ENCODE measurements at regions not wholly inside any gene's neighbourhood (a gene's known extent, or its start where the extent isn't known, plus 50 kb on each side); places are given as distances from the start of the nearest gene placed in this dataset.

DNA sequence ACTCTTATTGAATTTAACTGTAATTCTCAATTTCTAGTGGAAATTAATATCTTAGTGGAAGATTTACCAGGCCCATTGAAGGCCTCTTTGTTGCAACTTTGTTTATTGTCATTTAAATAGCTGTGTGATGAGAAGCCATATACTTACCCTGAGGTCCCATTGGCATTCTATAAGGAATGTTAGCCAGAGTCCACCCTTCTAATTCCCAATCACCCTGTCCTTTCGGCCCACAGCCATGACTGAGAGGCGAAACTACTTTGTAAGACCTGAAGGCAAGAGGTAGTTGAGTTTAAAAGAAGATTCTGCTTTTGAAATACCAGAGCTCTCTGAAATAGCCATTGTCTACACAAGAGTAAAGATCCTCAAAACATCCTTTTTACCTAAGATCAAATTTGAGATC, 290.5 kb upstream of the RARB start:
- Mint-ChIP-seq H3K4me1 (ENCODE audit: low read depth, unreplicated experiment) (no peaks in the 10 kb centered on the region), H3K4me3 (ENCODE audit: low read depth, unreplicated experiment) (no peak overlapping the region), H3K27ac (ENCODE audit: unreplicated experiment) (no peak overlapping the region), H3K36me3 (ENCODE audit: insufficient read depth, unreplicated experiment) (no peaks in the 10 kb centered on the region), H3K9me3 (ENCODE audit: low read depth, unreplicated experiment) (no peaks in the 10 kb centered on the region), H3K27me3 (ENCODE audit: unreplicated experiment) (no peaks in the 10 kb centered on the region)
- intact Hi-C loops (cut with micrococcal nuclease; ENCODE audit: unreplicated experiment) = no loop called here
- TF ChIP-seq, protein P1, sequence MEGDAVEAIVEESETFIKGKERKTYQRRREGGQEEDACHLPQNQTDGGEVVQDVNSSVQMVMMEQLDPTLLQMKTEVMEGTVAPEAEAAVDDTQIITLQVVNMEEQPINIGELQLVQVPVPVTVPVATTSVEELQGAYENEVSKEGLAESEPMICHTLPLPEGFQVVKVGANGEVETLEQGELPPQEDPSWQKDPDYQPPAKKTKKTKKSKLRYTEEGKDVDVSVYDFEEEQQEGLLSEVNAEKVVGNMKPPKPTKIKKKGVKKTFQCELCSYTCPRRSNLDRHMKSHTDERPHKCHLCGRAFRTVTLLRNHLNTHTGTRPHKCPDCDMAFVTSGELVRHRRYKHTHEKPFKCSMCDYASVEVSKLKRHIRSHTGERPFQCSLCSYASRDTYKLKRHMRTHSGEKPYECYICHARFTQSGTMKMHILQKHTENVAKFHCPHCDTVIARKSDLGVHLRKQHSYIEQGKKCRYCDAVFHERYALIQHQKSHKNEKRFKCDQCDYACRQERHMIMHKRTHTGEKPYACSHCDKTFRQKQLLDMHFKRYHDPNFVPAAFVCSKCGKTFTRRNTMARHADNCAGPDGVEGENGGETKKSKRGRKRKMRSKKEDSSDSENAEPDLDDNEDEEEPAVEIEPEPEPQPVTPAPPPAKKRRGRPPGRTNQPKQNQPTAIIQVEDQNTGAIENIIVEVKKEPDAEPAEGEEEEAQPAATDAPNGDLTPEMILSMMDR (IDR thresholded peaks at IDR 0.05; ENCODE audit: unreplicated experiment) = no peak
- CTCF ChIA-PET = interaction anchor here (0.6 kb wide), 1 partner anchor 97 kb away, joined by 5 read pairs; no protein-coding TSS in a partner anchor
- DNase-seq = no peak
- no TSS peak for BruUV-seq (replicated peaks)

DNA sequence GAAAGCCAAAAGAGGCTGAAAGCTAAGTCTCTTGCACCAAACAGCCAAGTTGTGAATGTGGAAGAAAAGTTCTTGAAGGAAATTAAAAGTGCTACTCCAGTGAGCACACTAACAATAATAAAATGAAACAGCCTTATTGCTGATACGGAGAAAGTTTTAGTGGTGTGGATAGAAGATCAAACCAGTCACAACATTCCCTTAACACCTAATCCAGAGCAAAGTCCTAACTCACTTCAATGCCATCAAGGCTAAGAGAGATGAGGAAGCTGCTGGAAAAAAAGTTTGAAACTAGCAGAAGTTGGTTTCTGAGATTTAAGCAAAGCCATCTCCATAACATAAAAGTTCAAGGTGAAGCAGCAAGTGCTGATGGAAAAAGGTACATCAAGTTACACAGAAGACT, 288.8 kb upstream of the RARB start:
- H3K27me3 Mint-ChIP-seq (ENCODE audit: unreplicated experiment) = no peaks in the 10 kb centered on the region
- H3K27ac Mint-ChIP-seq (ENCODE audit: unreplicated experiment) = no peak overlapping the region
- H3K36me3 Mint-ChIP-seq (ENCODE audit: insufficient read depth, unreplicated experiment) = no peaks in the 10 kb centered on the region
- H3K4me3 Mint-ChIP-seq (ENCODE audit: low read depth, unreplicated experiment) = no peak overlapping the region
- TF ChIP-seq, protein P1 (IDR thresholded peaks at IDR 0.05; ENCODE audit: unreplicated experiment) = no peak
- H3K9me3 Mint-ChIP-seq (ENCODE audit: low read depth, unreplicated experiment) = no peaks in the 10 kb centered on the region
- DNase-seq = no peak
- H3K4me1 Mint-ChIP-seq (ENCODE audit: low read depth, unreplicated experiment) = no peaks in the 10 kb centered on the region
- CTCF ChIA-PET = no interaction called here
- BruUV-seq (replicated peaks) = no TSS peak
- intact Hi-C loops (cut with micrococcal nuclease; ENCODE audit: unreplicated experiment) = no loop called here

DNA sequence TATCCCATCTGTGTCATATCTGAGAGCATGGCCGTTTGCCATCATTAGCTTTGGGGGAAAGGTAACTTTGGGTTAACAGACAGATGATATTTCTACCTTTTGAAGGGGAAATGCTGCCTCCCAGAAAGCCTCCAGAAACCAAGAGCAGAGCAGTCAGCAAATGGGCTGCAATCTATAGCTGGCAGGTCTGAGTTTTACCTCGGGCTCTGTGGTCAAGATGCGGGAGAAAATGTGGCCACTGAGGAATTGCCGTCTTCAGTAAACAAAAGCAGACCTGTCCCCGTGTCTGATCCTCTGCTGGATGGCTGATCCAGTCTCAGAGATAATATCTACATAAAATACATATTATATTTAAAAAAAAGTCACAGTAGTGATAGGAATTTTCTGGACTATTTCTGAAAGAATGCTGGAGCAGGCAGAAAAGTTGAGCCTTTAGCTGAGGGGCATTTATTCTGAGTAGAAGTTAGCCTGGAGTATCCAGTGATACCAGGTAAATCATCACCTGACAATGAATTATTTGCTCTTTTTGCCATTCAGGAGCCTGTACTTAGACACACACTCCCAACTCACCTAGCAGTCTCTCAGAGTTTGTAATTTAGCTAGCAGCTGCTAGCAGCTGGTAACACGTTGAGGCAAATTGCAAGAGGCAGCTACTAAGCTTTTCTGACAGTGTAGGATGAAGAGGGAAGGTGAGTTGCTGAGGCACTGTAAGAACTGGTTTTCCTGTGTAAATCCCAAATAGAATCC, 285.3 kb upstream of the RARB start:
- Mint-ChIP-seq H3K4me3 (ENCODE audit: low read depth, unreplicated experiment) (no peak overlapping the region), H3K9me3 (ENCODE audit: low read depth, unreplicated experiment) (no peaks in the 10 kb centered on the region), H3K27me3 (ENCODE audit: unreplicated experiment) (no peaks in the 10 kb centered on the region), H3K27ac (ENCODE audit: unreplicated experiment) (no peak overlapping the region), H3K36me3 (ENCODE audit: insufficient read depth, unreplicated experiment) (no peaks in the 10 kb centered on the region), H3K4me1 (ENCODE audit: low read depth, unreplicated experiment) (no peaks in the 10 kb centered on the region)
- CTCF ChIA-PET = no interaction called here
- TF ChIP-seq, protein P1 (IDR thresholded peaks at IDR 0.05; ENCODE audit: unreplicated experiment) = no peak
- no peak for DNase-seq
- intact Hi-C loops (cut with micrococcal nuclease; ENCODE audit: unreplicated experiment) = no loop called here
- BruUV-seq (replicated peaks) = no TSS peak

DNA sequence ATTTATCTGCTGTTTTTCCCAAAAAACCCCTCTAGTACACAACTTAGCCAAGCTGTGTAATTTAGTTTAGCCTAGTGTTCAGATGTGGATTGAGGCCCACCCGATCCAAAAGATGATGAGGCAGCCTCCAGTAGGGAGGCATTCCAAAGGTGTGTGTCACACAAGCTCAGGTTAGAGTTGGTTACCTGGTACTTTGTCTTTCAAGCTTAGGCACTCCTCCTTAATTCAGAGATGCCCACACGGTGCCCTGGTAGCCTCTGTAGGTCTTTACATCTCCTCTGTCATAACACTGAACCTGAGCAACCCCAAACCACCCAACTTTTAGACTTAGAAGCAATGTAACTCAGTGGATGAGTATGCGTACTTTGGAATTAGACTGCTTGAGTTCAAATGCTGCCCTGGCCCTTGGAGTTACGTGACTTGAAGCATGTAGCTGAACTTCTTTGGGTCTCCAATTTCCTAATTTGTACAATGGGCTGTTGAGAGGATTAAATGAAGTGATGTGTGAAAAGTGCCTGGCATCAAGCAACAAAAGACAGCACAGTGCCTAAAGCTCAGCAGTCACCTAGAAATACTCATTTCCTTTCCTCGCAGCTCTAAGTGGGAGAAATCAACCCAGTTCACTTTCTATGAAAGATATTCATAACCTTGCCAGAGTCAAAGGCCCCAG, 284.6 kb upstream of the RARB start:
- Mint-ChIP-seq H3K27me3 (ENCODE audit: unreplicated experiment) (no peaks in the 10 kb centered on the region), H3K36me3 (ENCODE audit: insufficient read depth, unreplicated experiment) (no peaks in the 10 kb centered on the region), H3K4me1 (ENCODE audit: low read depth, unreplicated experiment) (no peaks in the 10 kb centered on the region), H3K27ac (ENCODE audit: unreplicated experiment) (no peak overlapping the region), H3K9me3 (ENCODE audit: low read depth, unreplicated experiment) (no peaks in the 10 kb centered on the region), H3K4me3 (ENCODE audit: low read depth, unreplicated experiment) (no peak overlapping the region)
- TF ChIP-seq, protein P1 (IDR thresholded peaks at IDR 0.05; ENCODE audit: unreplicated experiment) = no peak
- no TSS peak for BruUV-seq (replicated peaks)
- intact Hi-C loops (cut with micrococcal nuclease; ENCODE audit: unreplicated experiment) = no loop called here
- CTCF ChIA-PET = no interaction called here
- DNase-seq = peak; percentile 14

All from Calu3 (cell line).